GM19351 (cell line): ENCODE measurements at regions not wholly inside any gene's neighbourhood (a gene's known extent, or its start where the extent isn't known, plus 50 kb on each side); places are given as distances from the start of the nearest gene placed in this dataset.

Experiments used
- ATAC-seq: cut with Tn5 transposase; IDR thresholded peaks from one replicate; pipeline ENCODE4 v1.9.1; 2021; ENCODE audit warnings: mild to moderate bottlenecking, moderate library complexity; ENCODE audit not compliant: unreplicated experiment

- ATAC-seq: no peak
Observed at GRCh38 chr11:19661827-19662226, 50.8 kb upstream of the NAV2 start.

GRCh38 chr11:19660076-19660475 is 52.6 kb upstream of the NAV2 start:
- peak; percentile 100 for ATAC-seq

- ATAC-seq: no peak
Observed at GRCh38 chr11:19659529-19659928, 53.1 kb upstream of the NAV2 start.

GRCh38 chr11:19658344-19658743 is 54.3 kb upstream of the NAV2 start:
- no peak for ATAC-seq

GRCh38 chr11:19656140-19656541 is 56.5 kb upstream of the NAV2 start:
- no peak for ATAC-seq

- ATAC-seq: no peak
Observed at GRCh38 chr11:19652623-19653375, 59.8 kb upstream of the NAV2 start.

- no peak for ATAC-seq
Observed at GRCh38 chr11:19651653-19652052, 61.0 kb upstream of the NAV2 start.

- no peak for ATAC-seq
Observed at GRCh38 chr11:19651028-19651427, 61.6 kb upstream of the NAV2 start.

GRCh38 chr11:19650467-19650866 is 62.2 kb upstream of the NAV2 start:
- no peak for ATAC-seq

GRCh38 chr11:19649751-19650150 is 62.9 kb upstream of the NAV2 start:
- no peak for ATAC-seq

- no peak for ATAC-seq
Observed at GRCh38 chr11:19648321-19648720, 64.3 kb upstream of the NAV2 start.

- ATAC-seq: no peak
Observed at GRCh38 chr11:19647816-19648215, 64.8 kb upstream of the NAV2 start.

- no peak for ATAC-seq
Observed at GRCh38 chr11:19646921-19647320, 65.7 kb upstream of the NAV2 start.

- ATAC-seq: no peak
Observed at GRCh38 chr11:19646308-19646707, 66.3 kb upstream of the NAV2 start.

- no peak for ATAC-seq
Observed at GRCh38 chr11:19644316-19644715, 68.3 kb upstream of the NAV2 start.

- no peak for ATAC-seq
Observed at GRCh38 chr11:19642185-19643158, 70.2 kb upstream of the NAV2 start.

- ATAC-seq: no peak
Observed at GRCh38 chr11:19639603-19640105, 73.0 kb upstream of the NAV2 start.

GRCh38 chr11:19635332-19635731 is 77.3 kb upstream of the NAV2 start:
- no peak for ATAC-seq

- no peak for ATAC-seq
Observed at GRCh38 chr11:19633276-19633675, 79.4 kb upstream of the NAV2 start.

GRCh38 chr11:19632499-19632834 is 80.2 kb upstream of the NAV2 start:
- no peak for ATAC-seq

- no peak for ATAC-seq
Observed at GRCh38 chr11:19631712-19632498, 80.7 kb upstream of the NAV2 start.
